ENCODE measurements at regions not wholly inside any gene's neighbourhood (a gene's known extent, or its start where the extent isn't known, plus 50 kb on each side); places are given as distances from the start of the nearest gene placed in this dataset.

- no peak for TF ChIP-seq CTCF (conservative IDR thresholded peaks at IDR 0.05)
- no peak for TF ChIP-seq EZH2 (IDR thresholded peaks at IDR 0.05; ENCODE audit: low read depth)
Observed at GRCh38 chr11:86747801-86748200, 52.5 kb upstream of the PRSS23 start.

Measured in PC-9 (cell line).